GM10266 (cell line): ENCODE measurements at regions not wholly inside any gene's neighbourhood (a gene's known extent, or its start where the extent isn't known, plus 50 kb on each side); places are given as distances from the start of the nearest gene placed in this dataset.

Experiments used
- DNase-seq: peaks from one replicate; pipeline ENCODE4 v3.0.0; 2012; ENCODE audit errors: extremely low spot score
- CTCF ChIP-seq: IDR thresholded peaks from 2 replicates; pipeline ENCODE4 v1.5.1; 2012; ENCODE audit warnings: mild to moderate bottlenecking, low read depth; ENCODE audit not compliant: control insufficient read depth, insufficient read depth; ENCODE audit errors: missing control alignments

GRCh38 chr10:78873413-78873812, 195.4 kb upstream of the ZMIZ1 start:
- no peak for DNase-seq

GRCh38 chr10:78875331-78875877, 193.4 kb upstream of the ZMIZ1 start:
- TF ChIP-seq CTCF, result no peak
- no peak for DNase-seq

More at GRCh38 chr10:78873413-78873812, 195.4 kb upstream of the ZMIZ1 start:
- TF ChIP-seq CTCF, result no peak

DNA sequence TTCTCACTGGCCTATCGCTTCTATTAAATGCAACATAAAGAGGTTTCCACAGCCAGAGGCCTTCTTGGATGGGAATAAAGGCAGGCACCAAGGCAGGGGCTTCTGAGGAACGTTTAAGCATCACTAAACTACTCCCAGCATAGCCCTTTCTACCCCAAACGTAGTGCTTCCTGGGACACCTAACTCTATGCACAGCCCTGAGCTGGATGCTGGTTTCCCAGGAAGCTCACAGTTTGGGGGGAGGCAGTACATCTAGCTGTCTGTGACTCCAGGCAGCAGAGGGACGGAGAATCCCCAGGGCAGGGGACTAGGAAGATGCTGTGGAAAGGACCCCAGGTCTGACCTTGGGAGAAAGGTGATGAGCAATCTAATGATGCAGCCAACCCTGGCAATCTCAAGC, 192.8 kb upstream of the ZMIZ1 start:
- DNase-seq, result no peak
- no peak for TF ChIP-seq CTCF

DNA sequence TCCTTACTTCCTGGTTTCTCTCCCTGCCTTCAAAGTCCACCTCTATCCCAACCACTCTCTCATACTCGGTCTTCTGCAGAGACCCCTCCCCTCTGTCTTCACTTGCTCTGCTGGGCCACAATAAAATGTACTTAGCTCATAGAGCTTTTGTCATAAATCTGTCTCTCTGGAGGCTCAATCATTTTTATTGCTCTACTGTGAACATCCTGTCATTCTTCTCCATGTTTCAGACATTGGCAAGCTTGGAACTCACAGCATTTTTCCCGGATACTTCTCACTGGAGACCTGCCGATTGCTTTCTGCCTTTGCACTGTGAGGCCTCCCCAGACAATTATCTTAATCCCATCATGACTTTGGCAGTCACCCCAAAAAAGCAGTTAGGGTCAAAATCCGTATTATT, 192.3 kb upstream of the ZMIZ1 start:
- no peak for DNase-seq
- no peak for TF ChIP-seq CTCF

DNA sequence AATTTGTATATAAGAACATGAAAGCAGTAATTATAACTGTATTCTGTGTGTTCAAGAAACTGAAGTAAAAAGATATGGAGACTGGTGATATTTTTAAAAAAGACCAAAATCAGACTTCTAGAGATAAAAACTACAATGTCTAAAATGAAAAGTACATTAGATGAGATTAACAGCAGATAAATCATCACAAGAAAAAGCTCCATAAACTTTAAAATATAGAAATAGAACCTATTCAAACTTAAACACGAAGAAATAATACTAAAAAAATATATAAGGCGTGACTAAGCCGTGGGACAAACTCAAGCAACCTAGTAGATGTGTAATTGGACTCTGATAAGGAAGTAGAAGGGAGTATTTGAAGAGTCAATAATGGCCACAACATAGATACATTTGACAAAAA, 189.1 kb upstream of the ZMIZ1 start:
- no peak for DNase-seq
- TF ChIP-seq CTCF, result no peak

- no peak for DNase-seq
- no peak for TF ChIP-seq CTCF
Measured at GRCh38 chr10:78886129-78886528, 182.6 kb upstream of the ZMIZ1 start.

DNA sequence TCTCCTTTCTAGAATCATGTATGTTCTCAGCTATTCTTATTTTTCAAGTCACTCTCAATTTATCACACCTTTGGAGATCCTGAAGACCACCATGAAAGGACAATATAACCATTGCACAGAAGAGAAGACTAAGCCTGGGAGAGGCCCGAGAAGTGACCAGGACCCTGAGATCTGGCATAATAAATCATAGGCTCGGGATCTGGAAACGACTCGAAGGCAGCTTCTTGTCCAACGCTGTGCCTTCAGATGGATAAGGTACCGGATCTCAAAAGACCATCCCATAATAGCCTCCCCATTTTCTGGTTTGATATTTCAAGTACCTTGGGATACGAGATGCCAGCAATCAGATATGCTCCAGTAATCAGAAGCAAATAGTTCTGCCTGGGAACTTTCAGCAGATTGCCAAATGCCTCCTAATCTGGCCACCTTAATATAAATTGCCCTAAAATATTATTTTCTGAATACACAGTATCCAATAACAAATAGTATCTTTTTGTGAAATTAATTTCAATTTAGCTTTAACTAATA, 179.2 kb upstream of the ZMIZ1 start:
- no peak for DNase-seq
- TF ChIP-seq CTCF, result no peak
